Spleen (tissue), 7 donors: ENCODE measurements at regions not wholly inside any gene's neighbourhood (a gene's known extent, or its start where the extent isn't known, plus 50 kb on each side); places are given as distances from the start of the nearest gene placed in this dataset.

Experiments used
- CTCF ChIP-seq, 11 experiments: fragments of 200-600 bp in 7 of 11; fragments of 450-650 bp in 4 of 11; sonication (generic) in 4 of 11; IDR thresholded peaks in 8 of 11; conservative IDR thresholded peaks in 3 of 11; 1 replicate in 7 of 11; 2 replicates in 4 of 11; pipeline versions ENCODE4 v1.4.0 to v1.8.0; 2016 to 2021; ENCODE audit warnings: antibody characterized with exemption in 11 of 11, inconsistent platforms in 4 of 11, mild to moderate bottlenecking in 1 of 11
- POLR2A ChIP-seq, 3 donors: fragments of 450-650 bp; IDR thresholded peaks; one replicate each; pipeline ENCODE4 v1.5.1; 2017; ENCODE audit warnings: antibody characterized with exemption in 3 of 3, mild to moderate bottlenecking in 1 of 3
- donor health status: DM: no; HTN: no; CAD: no; lungs with moderate emphysema.
- donor health status: DM: no; HTN: no; CAD: no.
- donor health status: DM: no; HTN: no; CAD: no.

- TF ChIP-seq CTCF (IDR thresholded peaks at IDR 0.05 in 8 of 11, conservative IDR thresholded peaks at IDR 0.05 in 3 of 11) (no peak), POLR2A (IDR thresholded peaks at IDR 0.05) (no peak)
These were observed 134.4 kb downstream of the ENC1 start for GRCh38 chr5:74506119-74506518.
